GM12892 (cell line): ENCODE measurements at regions not wholly inside any gene's neighbourhood (a gene's known extent, or its start where the extent isn't known, plus 50 kb on each side); places are given as distances from the start of the nearest gene placed in this dataset.

ENCODE experiments used
- POLR2A ChIP-seq: IDR thresholded peaks from 2 replicates; pipeline ENCODE4 v1.6.1; 2011; ENCODE audit warnings: low read depth, low read length, control low read depth
- POLR2AphosphoS5 ChIP-seq: IDR thresholded peaks from 2 replicates; pipeline ENCODE4 v1.6.1; 2011; ENCODE audit warnings: low read depth, low read length, control low read depth
- TAF1 ChIP-seq: IDR thresholded peaks from 2 replicates; pipeline ENCODE4 v1.6.1; 2011; ENCODE audit warnings: low read depth, mild to moderate bottlenecking, control low read depth, low read length, borderline replicate concordance

DNA sequence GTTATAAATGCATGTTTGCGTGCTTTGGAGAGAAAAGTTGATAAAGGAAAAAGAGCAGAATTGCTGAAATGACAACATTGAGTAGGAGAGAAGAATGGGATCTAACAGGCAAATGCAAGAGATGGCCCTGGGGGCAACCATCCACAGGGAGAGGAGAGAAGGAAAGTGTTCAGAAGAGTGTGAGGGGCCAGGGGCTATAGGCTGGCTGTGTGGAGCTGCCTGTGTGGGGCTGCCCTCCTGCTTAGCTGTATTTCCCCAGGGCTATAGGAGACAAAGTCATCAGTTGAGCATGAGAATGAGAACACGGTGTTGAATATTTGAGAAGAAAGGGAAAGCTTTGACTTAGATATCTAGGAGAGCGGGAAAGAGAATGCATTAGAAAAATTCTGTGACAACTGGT is 572.0 kb downstream of the SOX11 start:
- TF ChIP-seq POLR2A, result no peak
- no peak for TF ChIP-seq TAF1
- no peak for TF ChIP-seq POLR2AphosphoS5
